ENCODE measurements at regions not wholly inside any gene's neighbourhood (a gene's known extent, or its start where the extent isn't known, plus 50 kb on each side); places are given as distances from the start of the nearest gene placed in this dataset.

GRCh38 chr13:59343132-59343531 is 820.6 kb downstream of the DIAPH3 start:
- no peak for TF ChIP-seq TCF7L2 (IDR thresholded peaks at IDR 0.05; ENCODE audit: borderline replicate concordance, low read depth, low read length)
- no peak for TF ChIP-seq YY1 (tag by site-specific recombination; IDR thresholded peaks at IDR 0.05)
- TF ChIP-seq ZNF707 (tag by site-specific recombination; IDR thresholded peaks at IDR 0.05), result no peak
- no peak for TF ChIP-seq CTCF (tag by site-specific recombination; IDR thresholded peaks at IDR 0.05)
- no peak for TF ChIP-seq ZNF121 (tag by site-specific recombination; IDR thresholded peaks at IDR 0.05)

Data from HEK293 (cell line).